Retinal pigment epithelial cell (primary cell): ENCODE measurements at regions not wholly inside any gene's neighbourhood (a gene's known extent, or its start where the extent isn't known, plus 50 kb on each side); places are given as distances from the start of the nearest gene placed in this dataset.

Experiments
- DNase-seq: peaks from one replicate; pipeline ENCODE4 v3.0.0-alpha.2; 2010; ENCODE audit warnings: low read depth
- H3K4me3 ChIP-seq: 2 replicates; pipeline ENCODE4 v1.5.1; 2011; ENCODE audit warnings: mild to moderate bottlenecking, low read length, control low read depth, moderate library complexity
- TF ChIP-seq, protein P1 (sequence below): conservative IDR thresholded peaks from 2 replicates; pipeline ENCODE4 v1.5.1; 2011; ENCODE audit warnings: low read depth, low read length, control low read depth, inconsistent platforms

DNA sequence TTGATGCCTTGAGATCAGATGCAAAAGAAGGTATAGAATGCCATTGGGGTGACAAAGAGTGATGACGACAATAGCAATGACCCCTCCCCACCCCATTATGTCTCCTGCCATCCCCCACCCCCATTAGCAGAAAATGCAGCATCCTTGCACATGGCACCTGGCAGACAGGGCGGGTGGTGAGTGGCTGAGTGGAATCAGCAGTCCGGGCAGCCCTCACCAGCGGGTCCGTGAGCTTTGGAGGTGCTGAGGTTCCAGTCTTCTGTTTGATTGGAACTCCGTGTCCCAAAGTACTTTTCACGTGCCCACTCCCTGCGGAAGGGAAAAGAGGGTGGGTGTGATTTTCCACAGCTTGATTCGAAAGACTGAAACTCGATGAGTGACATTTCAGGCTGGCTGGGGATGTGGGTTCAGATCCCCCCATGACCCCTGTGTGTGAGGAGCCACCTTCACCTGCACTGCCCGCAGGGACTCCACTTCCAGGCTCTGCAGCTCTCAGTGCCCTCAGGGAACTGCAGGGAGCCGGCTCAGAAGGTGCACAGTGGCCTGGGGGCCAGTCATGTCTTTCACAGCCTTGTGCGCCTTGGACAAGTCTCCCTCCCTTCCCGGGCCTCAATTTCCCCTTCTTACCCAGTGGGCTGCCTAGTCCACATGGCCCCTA lies 130.9 kb downstream of the GLI2 start:
- TF ChIP-seq, protein P1, sequence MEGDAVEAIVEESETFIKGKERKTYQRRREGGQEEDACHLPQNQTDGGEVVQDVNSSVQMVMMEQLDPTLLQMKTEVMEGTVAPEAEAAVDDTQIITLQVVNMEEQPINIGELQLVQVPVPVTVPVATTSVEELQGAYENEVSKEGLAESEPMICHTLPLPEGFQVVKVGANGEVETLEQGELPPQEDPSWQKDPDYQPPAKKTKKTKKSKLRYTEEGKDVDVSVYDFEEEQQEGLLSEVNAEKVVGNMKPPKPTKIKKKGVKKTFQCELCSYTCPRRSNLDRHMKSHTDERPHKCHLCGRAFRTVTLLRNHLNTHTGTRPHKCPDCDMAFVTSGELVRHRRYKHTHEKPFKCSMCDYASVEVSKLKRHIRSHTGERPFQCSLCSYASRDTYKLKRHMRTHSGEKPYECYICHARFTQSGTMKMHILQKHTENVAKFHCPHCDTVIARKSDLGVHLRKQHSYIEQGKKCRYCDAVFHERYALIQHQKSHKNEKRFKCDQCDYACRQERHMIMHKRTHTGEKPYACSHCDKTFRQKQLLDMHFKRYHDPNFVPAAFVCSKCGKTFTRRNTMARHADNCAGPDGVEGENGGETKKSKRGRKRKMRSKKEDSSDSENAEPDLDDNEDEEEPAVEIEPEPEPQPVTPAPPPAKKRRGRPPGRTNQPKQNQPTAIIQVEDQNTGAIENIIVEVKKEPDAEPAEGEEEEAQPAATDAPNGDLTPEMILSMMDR = no peak
- no peak for DNase-seq
- H3K4me3 ChIP-seq = peak overlapping the region; percentile 34

DNA sequence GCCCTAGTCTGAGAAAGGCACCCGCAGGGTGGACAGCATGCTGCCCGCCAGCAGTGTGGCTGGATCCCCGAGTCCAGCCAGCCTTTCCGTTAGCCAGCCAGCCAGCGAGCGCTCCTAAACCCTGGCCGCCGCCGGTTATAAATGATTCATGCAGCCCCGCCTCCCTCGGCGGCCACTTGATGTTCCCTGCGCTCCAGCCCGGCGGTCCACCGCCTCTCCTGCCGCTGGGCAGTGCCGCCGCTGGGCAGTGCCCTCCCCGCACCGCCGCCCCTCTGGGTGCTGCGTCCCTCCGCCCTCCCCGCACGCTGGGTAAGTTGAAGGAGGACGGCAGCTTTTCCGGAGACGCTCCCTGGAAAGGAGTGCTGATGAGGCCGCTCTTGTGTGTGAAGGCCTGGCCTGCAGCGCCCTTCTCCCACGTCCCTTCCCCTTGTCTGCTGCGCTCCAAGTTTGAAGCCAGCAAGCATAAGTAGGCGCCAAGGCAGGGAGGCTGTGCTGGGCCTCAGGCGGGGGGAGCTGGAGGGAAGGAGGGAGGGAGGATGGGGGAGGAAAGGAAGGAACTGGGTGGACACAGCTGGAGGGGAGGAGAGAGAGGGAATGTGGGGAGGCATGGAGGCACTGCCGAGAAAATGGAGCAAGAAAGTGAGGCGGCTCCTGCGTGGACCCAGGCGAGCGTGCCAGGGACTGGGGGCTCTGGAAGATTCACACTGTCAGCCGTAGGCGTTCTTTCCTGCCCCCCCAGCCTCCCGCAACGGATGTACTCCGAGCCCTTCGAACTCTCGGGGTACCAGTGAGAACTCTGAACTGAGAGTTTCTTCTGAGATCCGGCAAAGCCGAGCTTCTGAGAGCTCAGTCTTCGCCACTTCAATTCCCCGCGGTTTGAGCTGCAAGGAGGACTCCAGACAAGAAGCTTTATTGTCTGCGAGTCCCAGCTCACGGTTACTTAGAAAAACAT lies 131.9 kb downstream of the GLI2 start:
- H3K4me3 ChIP-seq = peak overlapping the region; percentile 44
- TF ChIP-seq, protein P1 = no peak
- peak; percentile 37 for DNase-seq

DNA sequence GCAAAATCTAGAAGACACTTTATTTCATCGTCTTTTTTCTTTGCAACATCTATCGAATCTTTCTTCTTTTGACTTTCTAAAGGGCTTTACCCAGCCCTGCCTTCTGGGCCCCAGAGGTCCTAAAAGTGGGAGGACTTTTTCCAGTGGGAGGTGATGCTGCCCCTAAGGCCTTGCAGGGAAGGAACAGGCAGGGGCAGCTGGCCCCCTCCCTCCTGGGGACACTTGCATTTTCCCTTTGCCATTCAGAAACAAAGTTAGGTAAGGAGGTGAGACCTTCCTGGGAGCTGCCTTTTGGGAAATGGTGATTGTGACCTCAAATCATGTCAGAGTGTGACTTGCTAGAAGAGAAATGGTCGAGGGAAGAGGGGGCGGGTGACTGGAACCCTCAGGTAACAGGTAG lies 132.7 kb downstream of the GLI2 start:
- TF ChIP-seq, protein P1 = no peak
- no peak overlapping the region for H3K4me3 ChIP-seq
- DNase-seq = no peak

DNA sequence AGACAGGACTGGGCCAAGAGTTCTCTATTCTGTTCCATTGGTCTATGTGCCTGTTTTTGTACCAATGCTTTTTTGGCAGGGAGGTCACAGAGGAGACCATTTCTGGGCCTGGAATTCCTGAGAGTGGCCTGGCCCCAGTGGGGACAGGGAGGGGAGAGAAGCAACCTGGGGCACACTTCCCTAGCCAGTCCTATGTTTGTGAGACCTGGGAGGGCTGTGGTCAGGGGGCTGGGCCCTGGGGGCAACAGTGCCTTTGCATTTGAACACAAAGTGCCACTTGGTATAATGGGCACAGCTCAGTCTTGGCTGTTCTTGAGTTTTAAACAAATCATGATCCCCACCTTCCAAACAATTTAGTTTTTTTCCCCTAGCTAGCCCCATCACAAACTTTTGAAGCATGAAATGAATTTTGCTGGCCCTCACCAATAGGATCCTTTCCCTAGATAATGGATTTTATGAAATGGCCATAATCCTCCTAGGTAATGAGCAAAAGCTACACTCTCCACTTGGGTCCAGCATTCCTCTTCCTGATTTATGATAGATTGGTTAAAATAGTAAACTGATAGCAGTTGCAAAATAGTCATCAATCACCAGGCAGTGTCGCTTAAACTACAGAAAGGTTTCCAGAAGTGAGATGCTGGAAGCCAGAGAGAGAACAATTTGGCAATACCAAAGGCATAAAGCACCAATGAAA lies 133.5 kb downstream of the GLI2 start:
- TF ChIP-seq, protein P1 = no peak
- H3K4me3 ChIP-seq = no peak overlapping the region
- no peak for DNase-seq

DNA sequence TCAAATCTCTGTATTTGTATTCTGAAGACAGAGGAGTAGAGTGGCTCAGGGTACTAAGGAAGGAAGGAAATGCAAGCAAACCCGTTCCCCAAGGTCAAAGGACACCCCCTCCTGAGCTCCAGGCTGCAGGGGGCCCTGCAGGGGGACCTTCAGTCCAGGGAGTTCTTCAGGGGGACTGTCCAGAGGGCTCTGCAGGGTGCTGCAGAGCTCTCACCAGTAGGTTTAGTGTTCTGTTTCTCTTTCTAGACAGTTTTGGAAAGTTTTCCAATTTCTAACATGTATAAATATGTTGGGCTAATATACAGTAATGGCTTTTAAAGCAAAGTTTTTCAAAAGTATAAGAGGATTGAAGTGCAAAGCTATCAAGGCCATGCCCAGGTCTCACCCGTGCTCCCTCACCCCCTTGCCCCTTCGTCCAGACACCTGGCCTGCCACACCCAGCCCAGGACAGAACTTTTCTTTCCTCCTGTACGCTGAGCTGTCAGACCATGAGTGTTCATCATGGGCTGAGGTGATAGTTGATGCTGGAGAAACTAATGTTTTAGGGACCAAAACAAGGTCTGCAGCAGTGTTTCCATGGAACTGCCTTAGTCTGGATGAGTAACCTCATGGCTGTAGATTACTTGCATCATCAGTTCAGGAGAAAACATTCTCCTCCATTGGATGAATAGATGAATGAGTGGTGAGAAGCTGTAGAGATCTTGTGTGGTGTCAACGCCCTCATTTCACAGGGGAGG lies 134.2 kb downstream of the GLI2 start:
- TF ChIP-seq, protein P1 = no peak
- no peak overlapping the region for H3K4me3 ChIP-seq
- no peak for DNase-seq

DNA sequence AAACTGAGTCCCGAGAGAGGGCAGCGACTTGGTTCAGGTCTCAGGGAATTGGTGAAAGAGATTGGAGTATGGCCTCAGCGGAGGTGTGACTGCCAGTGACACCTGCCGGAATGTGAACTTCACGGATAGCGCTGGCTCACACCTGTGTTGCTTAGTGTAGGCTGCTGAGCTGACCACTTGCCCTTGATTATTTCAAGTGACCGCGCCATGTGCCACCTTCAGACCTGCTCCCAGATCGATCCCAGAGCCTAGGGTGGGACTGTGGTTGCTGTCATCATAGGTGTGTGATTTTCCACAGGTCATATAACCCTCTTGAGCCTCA lies 134.8 kb downstream of the GLI2 start:
- no peak overlapping the region for H3K4me3 ChIP-seq
- TF ChIP-seq, protein P1 = no peak
- no peak for DNase-seq
